Activated naive CD4-positive, alpha-beta T cell treated with anti-CD3 and anti-CD28 coated beads, Interleukin-2, amount 10 ng/mL, durations not matched to agents 7 days and 5 days (primary cell): ENCODE measurements at regions not wholly inside any gene's neighbourhood (a gene's known extent, or its start where the extent isn't known, plus 50 kb on each side); places are given as distances from the start of the nearest gene placed in this dataset.
A peak's percentile ranks its signal among the peaks of the same experiment; 100 is the strongest.

Source experiments
- CTCF ChIA-PET: fragments of 350-600 bp; sonication (Branson Sonifier 250); formaldehyde crosslinking; loops from one replicate; lab custom pipeline; 2021; ENCODE audit warnings: antibody characterized with exemption; lab: Charles Lee
- DNase-seq: peaks from one replicate; pipeline ENCODE4 v3.0.0-alpha.2; 2020
- H3K27ac Mint-ChIP-seq: one replicate; pipeline ENCODE4 v1.8.0; 2021; ENCODE audit warnings: mild to moderate bottlenecking, moderate library complexity, mixed read lengths
- H3K27me3 Mint-ChIP-seq: one replicate; pipeline ENCODE4 v1.8.0; 2021; ENCODE audit warnings: mild to moderate bottlenecking, mixed read lengths
- H3K36me3 Mint-ChIP-seq: one replicate; pipeline ENCODE4 v1.8.0; 2021; ENCODE audit warnings: mixed read lengths
- H3K4me1 Mint-ChIP-seq: one replicate; pipeline ENCODE4 v1.8.0; 2021; ENCODE audit warnings: mixed read lengths
- H3K4me3 Mint-ChIP-seq: one replicate; pipeline ENCODE4 v1.8.0; 2021; ENCODE audit warnings: mild to moderate bottlenecking, moderate library complexity, mixed read lengths
- H3K9me3 Mint-ChIP-seq: one replicate; pipeline ENCODE4 v1.8.0; 2021; ENCODE audit warnings: mixed read lengths

- CTCF ChIA-PET: no interaction called here
- H3K27ac Mint-ChIP-seq: no peak overlapping the region
- H3K4me1 Mint-ChIP-seq: no peaks in the 10 kb centered on the region
- H3K27me3 Mint-ChIP-seq: no peaks in the 10 kb centered on the region
- no peaks in the 10 kb centered on the region for H3K9me3 Mint-ChIP-seq
- no peak for DNase-seq
- H3K4me3 Mint-ChIP-seq: no peak overlapping the region
- no peaks in the 10 kb centered on the region for H3K36me3 Mint-ChIP-seq
Observed at GRCh38 chr13:111914241-111915103, 152.5 kb upstream of the SOX1 start.

GRCh38 chr13:111915104-111915551, 151.8 kb upstream of the SOX1 start:
- CTCF ChIA-PET: no interaction called here
- H3K27ac Mint-ChIP-seq: no peak overlapping the region
- no peak for DNase-seq
- no peaks in the 10 kb centered on the region for H3K9me3 Mint-ChIP-seq
- no peaks in the 10 kb centered on the region for H3K36me3 Mint-ChIP-seq
- H3K27me3 Mint-ChIP-seq: no peaks in the 10 kb centered on the region
- no peak overlapping the region for H3K4me3 Mint-ChIP-seq
- no peaks in the 10 kb centered on the region for H3K4me1 Mint-ChIP-seq

GRCh38 chr13:111916201-111916600, 150.7 kb upstream of the SOX1 start:
- no peak overlapping the region for H3K4me3 Mint-ChIP-seq
- H3K36me3 Mint-ChIP-seq: no peaks in the 10 kb centered on the region
- CTCF ChIA-PET: no interaction called here
- no peaks in the 10 kb centered on the region for H3K4me1 Mint-ChIP-seq
- H3K27ac Mint-ChIP-seq: no peak overlapping the region
- no peaks in the 10 kb centered on the region for H3K9me3 Mint-ChIP-seq
- H3K27me3 Mint-ChIP-seq: peaks cover 6% of the 10 kb centered on the region
- peak; percentile 1 for DNase-seq

GRCh38 chr13:111917086-111917485, 149.9 kb upstream of the SOX1 start:
- Mint-ChIP-seq H3K27ac (no peak overlapping the region), H3K27me3 (peaks cover 10% of the 10 kb centered on the region), H3K4me3 (no peak overlapping the region), H3K9me3 (no peaks in the 10 kb centered on the region), H3K4me1 (no peaks in the 10 kb centered on the region), H3K36me3 (no peaks in the 10 kb centered on the region)
- CTCF ChIA-PET: no interaction called here
- no peak for DNase-seq

- Mint-ChIP-seq H3K4me1 (no peaks in the 10 kb centered on the region), H3K27ac (no peak overlapping the region), H3K4me3 (no peak overlapping the region), H3K36me3 (no peaks in the 10 kb centered on the region), H3K9me3 (no peaks in the 10 kb centered on the region), H3K27me3 (peaks cover 10% of the 10 kb centered on the region)
- CTCF ChIA-PET: no interaction called here
- DNase-seq: no peak
Observed at GRCh38 chr13:111917901-111918300, 149.0 kb upstream of the SOX1 start.

GRCh38 chr13:111919286-111919685, 147.7 kb upstream of the SOX1 start:
- peaks cover 10% of the 10 kb centered on the region for H3K27me3 Mint-ChIP-seq
- CTCF ChIA-PET: no interaction called here

GRCh38 chr13:111919849-111920248, 147.1 kb upstream of the SOX1 start:
- H3K27ac Mint-ChIP-seq: no peak overlapping the region
- H3K4me1 Mint-ChIP-seq: no peaks in the 10 kb centered on the region
- H3K36me3 Mint-ChIP-seq: no peaks in the 10 kb centered on the region
- no peak for DNase-seq
- no peak overlapping the region for H3K4me3 Mint-ChIP-seq
- H3K9me3 Mint-ChIP-seq: no peaks in the 10 kb centered on the region
- H3K27me3 Mint-ChIP-seq: peaks cover 10% of the 10 kb centered on the region
- CTCF ChIA-PET: no interaction called here

More at GRCh38 chr13:111919286-111919685, 147.7 kb upstream of the SOX1 start:
- no peak for DNase-seq
- no peaks in the 10 kb centered on the region for H3K36me3 Mint-ChIP-seq
- no peak overlapping the region for H3K27ac Mint-ChIP-seq
- H3K4me3 Mint-ChIP-seq: no peak overlapping the region
- H3K4me1 Mint-ChIP-seq: no peaks in the 10 kb centered on the region
- H3K9me3 Mint-ChIP-seq: no peaks in the 10 kb centered on the region

- peak; percentile 12 for DNase-seq
- Mint-ChIP-seq H3K27me3 (peaks cover 10% of the 10 kb centered on the region), H3K4me1 (no peaks in the 10 kb centered on the region), H3K4me3 (no peak overlapping the region), H3K9me3 (no peaks in the 10 kb centered on the region), H3K27ac (no peak overlapping the region), H3K36me3 (no peaks in the 10 kb centered on the region)
- CTCF ChIA-PET: no interaction called here
Observed at GRCh38 chr13:111920306-111920931, 146.5 kb upstream of the SOX1 start.

GRCh38 chr13:111920932-111921705, 145.8 kb upstream of the SOX1 start:
- Mint-ChIP-seq H3K4me1 (no peaks in the 10 kb centered on the region), H3K9me3 (no peaks in the 10 kb centered on the region), H3K36me3 (no peaks in the 10 kb centered on the region), H3K27me3 (peaks cover 10% of the 10 kb centered on the region), H3K4me3 (no peak overlapping the region), H3K27ac (no peak overlapping the region)
- CTCF ChIA-PET: no interaction called here
- peak; percentile 4 for DNase-seq

GRCh38 chr13:111922086-111922485, 144.9 kb upstream of the SOX1 start:
- H3K4me3 Mint-ChIP-seq: no peak overlapping the region
- no peaks in the 10 kb centered on the region for H3K9me3 Mint-ChIP-seq
- H3K4me1 Mint-ChIP-seq: no peaks in the 10 kb centered on the region
- CTCF ChIA-PET: no interaction called here
- H3K36me3 Mint-ChIP-seq: no peaks in the 10 kb centered on the region
- H3K27me3 Mint-ChIP-seq: peaks cover 10% of the 10 kb centered on the region
- H3K27ac Mint-ChIP-seq: no peak overlapping the region
- DNase-seq: peak; percentile 6

- Mint-ChIP-seq H3K27me3 (peaks cover 10% of the 10 kb centered on the region), H3K36me3 (no peaks in the 10 kb centered on the region), H3K27ac (no peak overlapping the region), H3K4me3 (no peak overlapping the region), H3K4me1 (no peaks in the 10 kb centered on the region), H3K9me3 (no peaks in the 10 kb centered on the region)
- no peak for DNase-seq
- CTCF ChIA-PET: no interaction called here
Observed at GRCh38 chr13:111923439-111923838, 143.5 kb upstream of the SOX1 start.

GRCh38 chr13:111923991-111924677, 142.8 kb upstream of the SOX1 start:
- Mint-ChIP-seq H3K4me1 (no peaks in the 10 kb centered on the region), H3K27ac (no peak overlapping the region), H3K27me3 (peaks cover 10% of the 10 kb centered on the region), H3K9me3 (no peaks in the 10 kb centered on the region), H3K36me3 (no peaks in the 10 kb centered on the region), H3K4me3 (no peak overlapping the region)
- DNase-seq: no peak
- CTCF ChIA-PET: no interaction called here

GRCh38 chr13:111924678-111925075, 142.3 kb upstream of the SOX1 start:
- Mint-ChIP-seq H3K4me3 (no peak overlapping the region), H3K9me3 (no peaks in the 10 kb centered on the region), H3K36me3 (no peaks in the 10 kb centered on the region), H3K27ac (no peak overlapping the region), H3K4me1 (no peaks in the 10 kb centered on the region), H3K27me3 (peaks cover 10% of the 10 kb centered on the region)
- CTCF ChIA-PET: no interaction called here
- DNase-seq: no peak
